ENCODE measurements at regions not wholly inside any gene's neighbourhood (a gene's known extent, or its start where the extent isn't known, plus 50 kb on each side); places are given as distances from the start of the nearest gene placed in this dataset.

DNA sequence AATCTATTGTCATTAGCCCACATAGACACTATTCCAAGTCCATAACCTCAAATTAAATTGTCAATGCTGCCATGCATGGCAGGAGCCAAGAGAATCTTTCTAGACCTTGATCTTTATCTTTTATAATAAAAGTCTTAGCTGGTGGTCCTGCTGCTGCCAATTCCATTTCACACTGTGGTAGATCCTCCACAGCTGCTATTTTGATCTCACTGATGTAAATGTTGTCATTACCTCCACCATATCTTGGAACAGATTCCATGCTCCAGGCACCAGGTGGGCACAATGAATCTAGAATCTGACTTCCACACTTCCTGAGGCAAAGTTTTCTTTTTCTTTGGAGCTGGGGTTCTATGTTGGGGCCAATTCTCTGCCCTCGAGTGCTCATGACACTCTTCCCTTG is 161.2 kb downstream of the TMTC3 start:
- TF ChIP-seq TBP (CRISPR knock-in tag; IDR thresholded peaks at IDR 0.05) (no peak), ELF3 (CRISPR knock-in tag; IDR thresholded peaks at IDR 0.05) (no peak), CHD2 (IDR thresholded peaks at IDR 0.05; ENCODE audit: low read depth, low read length) (no peak), RFXANK (CRISPR knock-in tag; IDR thresholded peaks at IDR 0.05) (no peak), YY1 (IDR thresholded peaks at IDR 0.05; ENCODE audit: insufficient read depth, insufficient replicate concordance, low read depth, low read length) (no peak), ZNF841 (CRISPR knock-in tag; IDR thresholded peaks at IDR 0.05; ENCODE audit: borderline replicate concordance) (no peak), ZNF121 (CRISPR knock-in tag; IDR thresholded peaks at IDR 0.05) (no peak), KLF13 (CRISPR knock-in tag; IDR thresholded peaks at IDR 0.05) (no peak), CC2D1A (CRISPR knock-in tag; IDR thresholded peaks at IDR 0.05) (no peak), ZNF615 (CRISPR knock-in tag; IDR thresholded peaks at IDR 0.05; ENCODE audit: borderline replicate concordance) (no peak)
- TF ChIP-seq, protein P1, sequence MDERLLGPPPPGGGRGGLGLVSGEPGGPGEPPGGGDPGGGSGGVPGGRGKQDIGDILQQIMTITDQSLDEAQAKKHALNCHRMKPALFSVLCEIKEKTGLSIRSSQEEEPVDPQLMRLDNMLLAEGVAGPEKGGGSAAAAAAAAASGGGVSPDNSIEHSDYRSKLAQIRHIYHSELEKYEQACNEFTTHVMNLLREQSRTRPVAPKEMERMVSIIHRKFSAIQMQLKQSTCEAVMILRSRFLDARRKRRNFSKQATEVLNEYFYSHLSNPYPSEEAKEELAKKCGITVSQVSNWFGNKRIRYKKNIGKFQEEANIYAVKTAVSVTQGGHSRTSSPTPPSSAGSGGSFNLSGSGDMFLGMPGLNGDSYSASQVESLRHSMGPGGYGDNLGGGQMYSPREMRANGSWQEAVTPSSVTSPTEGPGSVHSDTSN (CRISPR knock-in tag; IDR thresholded peaks at IDR 0.05) = no peak
